DOHH2 (cell line): ENCODE measurements at regions not wholly inside any gene's neighbourhood (a gene's known extent, or its start where the extent isn't known, plus 50 kb on each side); places are given as distances from the start of the nearest gene placed in this dataset.

Experiments used
- EZH2phosphoT487 ChIP-seq: fragments of 200-600 bp; sonication (generic); IDR thresholded peaks from 2 replicates; pipeline ENCODE4 v1.6.1; 2017; ENCODE audit warnings: borderline replicate concordance, mild to moderate bottlenecking, antibody characterized with exemption, low read length, moderate library complexity, mixed read lengths
- TF ChIP-seq, protein P1 (sequence below): fragments of 200-600 bp; sonication (generic); IDR thresholded peaks from one replicate; pipeline ENCODE4 v1.5.1; 2014; ENCODE audit warnings: antibody characterized with exemption, mild to moderate bottlenecking, low read depth, low read length; ENCODE audit not compliant: poor library complexity, severe bottlenecking

DNA sequence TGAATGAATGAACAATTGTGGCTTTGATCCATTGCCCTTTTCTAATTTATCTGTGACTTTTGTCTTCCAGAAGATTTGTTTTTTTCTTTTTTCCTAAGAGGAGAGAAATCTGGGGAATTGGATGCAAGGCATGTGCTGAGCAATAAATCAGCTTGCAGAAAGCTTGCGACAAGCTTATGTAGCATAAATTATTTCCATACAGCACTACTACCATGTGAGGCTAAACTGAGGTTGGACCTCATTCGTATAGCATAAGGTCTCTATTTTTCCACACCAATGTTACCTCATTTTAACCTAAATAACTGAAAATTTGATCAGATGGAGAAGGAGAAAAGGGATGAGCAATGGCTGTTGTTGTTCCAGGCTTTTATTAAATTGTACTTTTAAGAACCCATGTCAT, 455.6 kb downstream of the TUSC7 start:
- TF ChIP-seq, protein P1, sequence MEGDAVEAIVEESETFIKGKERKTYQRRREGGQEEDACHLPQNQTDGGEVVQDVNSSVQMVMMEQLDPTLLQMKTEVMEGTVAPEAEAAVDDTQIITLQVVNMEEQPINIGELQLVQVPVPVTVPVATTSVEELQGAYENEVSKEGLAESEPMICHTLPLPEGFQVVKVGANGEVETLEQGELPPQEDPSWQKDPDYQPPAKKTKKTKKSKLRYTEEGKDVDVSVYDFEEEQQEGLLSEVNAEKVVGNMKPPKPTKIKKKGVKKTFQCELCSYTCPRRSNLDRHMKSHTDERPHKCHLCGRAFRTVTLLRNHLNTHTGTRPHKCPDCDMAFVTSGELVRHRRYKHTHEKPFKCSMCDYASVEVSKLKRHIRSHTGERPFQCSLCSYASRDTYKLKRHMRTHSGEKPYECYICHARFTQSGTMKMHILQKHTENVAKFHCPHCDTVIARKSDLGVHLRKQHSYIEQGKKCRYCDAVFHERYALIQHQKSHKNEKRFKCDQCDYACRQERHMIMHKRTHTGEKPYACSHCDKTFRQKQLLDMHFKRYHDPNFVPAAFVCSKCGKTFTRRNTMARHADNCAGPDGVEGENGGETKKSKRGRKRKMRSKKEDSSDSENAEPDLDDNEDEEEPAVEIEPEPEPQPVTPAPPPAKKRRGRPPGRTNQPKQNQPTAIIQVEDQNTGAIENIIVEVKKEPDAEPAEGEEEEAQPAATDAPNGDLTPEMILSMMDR = no peak
- TF ChIP-seq EZH2phosphoT487 = no peak
